CD1c-positive myeloid dendritic cell (primary cell): ENCODE measurements at regions not wholly inside any gene's neighbourhood (a gene's known extent, or its start where the extent isn't known, plus 50 kb on each side); places are given as distances from the start of the nearest gene placed in this dataset.

Experiments used
- DNase-seq: peaks from one replicate; pipeline ENCODE4 v3.0.0-alpha.2; 2016; ENCODE audit errors: extremely low spot score

- DNase-seq = no peak
These were observed 130.6 kb downstream of the EDN3 start for GRCh38 chr20:59431014-59431413.

GRCh38 chr20:59434960-59435359 lies 134.5 kb downstream of the EDN3 start:
- no peak for DNase-seq

GRCh38 chr20:59435518-59435917 lies 135.1 kb downstream of the EDN3 start:
- no peak for DNase-seq

- DNase-seq = no peak
These were observed 137.2 kb downstream of the EDN3 start for GRCh38 chr20:59437601-59438031.

- DNase-seq = no peak
These were observed 137.8 kb downstream of the EDN3 start for GRCh38 chr20:59438201-59438600.

GRCh38 chr20:59439243-59439642 lies 138.8 kb downstream of the EDN3 start:
- no peak for DNase-seq

GRCh38 chr20:59441306-59441705 lies 140.9 kb downstream of the EDN3 start:
- no peak for DNase-seq

- DNase-seq = no peak
These were observed 141.7 kb downstream of the EDN3 start for GRCh38 chr20:59441860-59442810.

- no peak for DNase-seq
These were observed 143.1 kb downstream of the EDN3 start for GRCh38 chr20:59443550-59443949.

GRCh38 chr20:59446376-59446775 lies 146.0 kb downstream of the EDN3 start:
- DNase-seq = no peak

GRCh38 chr20:59448196-59448595 lies 147.8 kb downstream of the EDN3 start:
- no peak for DNase-seq

GRCh38 chr20:59448851-59449444 lies 148.5 kb downstream of the EDN3 start:
- DNase-seq = no peak

GRCh38 chr20:59451066-59451630 lies 150.7 kb downstream of the EDN3 start:
- no peak for DNase-seq

- no peak for DNase-seq
These were observed 151.2 kb downstream of the EDN3 start for GRCh38 chr20:59451641-59452040.

- no peak for DNase-seq
These were observed 151.5 kb upstream of the PHACTR3 start for GRCh38 chr20:59452856-59453255.

GRCh38 chr20:59453759-59454560 lies 150.4 kb upstream of the PHACTR3 start:
- no peak for DNase-seq

GRCh38 chr20:59455402-59456341 lies 148.7 kb upstream of the PHACTR3 start:
- peak; percentile 5 for DNase-seq

GRCh38 chr20:59456342-59457279 lies 147.7 kb upstream of the PHACTR3 start:
- no peak for DNase-seq

- DNase-seq = no peak
These were observed 145.7 kb upstream of the PHACTR3 start for GRCh38 chr20:59458645-59459044.

- no peak for DNase-seq
These were observed 144.8 kb upstream of the PHACTR3 start for GRCh38 chr20:59459586-59459985.
